UCSD-AML1 (cell line): ENCODE measurements at regions not wholly inside any gene's neighbourhood (a gene's known extent, or its start where the extent isn't known, plus 50 kb on each side); places are given as distances from the start of the nearest gene placed in this dataset.

Experiments used
- DNase-seq: peaks from one replicate; lab custom pipeline; 2025; ENCODE audit not compliant: unreplicated experiment; lab: John Stamatoyannopoulos, UW

GRCh38 chr3:35519936-35520335, 119.4 kb upstream of the ARPP21 start:
- DNase-seq: no peak

GRCh38 chr3:35521196-35521595, 118.1 kb upstream of the ARPP21 start:
- DNase-seq: no peak

DNA sequence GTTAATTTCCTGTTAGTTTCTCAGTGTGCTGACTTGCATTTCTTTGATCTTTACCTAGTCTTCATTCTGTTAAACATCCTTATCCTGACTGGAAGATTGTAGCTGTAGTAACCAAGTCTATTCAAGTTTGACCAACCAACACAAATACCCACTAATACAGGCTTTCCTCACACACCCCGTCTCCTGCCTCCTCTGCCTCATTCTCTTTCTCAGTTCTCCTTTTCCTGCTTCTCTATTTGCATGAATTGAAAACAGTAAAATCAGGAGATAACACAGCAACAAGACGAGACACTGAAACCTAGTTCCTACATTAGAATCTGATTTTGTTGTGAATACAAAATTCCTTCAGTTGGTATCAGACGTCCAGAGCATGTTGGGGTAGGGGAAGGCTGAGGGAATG, 116.9 kb upstream of the ARPP21 start:
- DNase-seq: no peak

DNA sequence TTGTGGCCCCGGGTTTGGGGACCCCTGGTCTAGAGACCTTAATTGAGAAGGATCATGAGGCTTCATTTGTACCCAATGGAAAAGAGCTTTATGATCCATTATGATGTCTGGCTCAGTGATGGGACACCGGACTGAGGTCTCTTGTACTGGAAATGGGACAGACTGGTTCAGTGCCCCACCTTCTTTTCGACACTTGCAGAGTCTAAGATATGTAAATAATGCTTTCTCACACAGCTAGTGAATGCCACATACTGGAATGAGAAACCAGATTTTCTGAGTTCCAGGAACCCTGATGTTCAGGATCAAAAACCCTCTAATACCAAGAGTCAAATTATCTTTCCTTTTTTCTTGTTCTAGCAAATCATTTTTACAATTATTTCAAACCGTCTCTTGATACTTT, 116.3 kb upstream of the ARPP21 start:
- DNase-seq: no peak

DNA sequence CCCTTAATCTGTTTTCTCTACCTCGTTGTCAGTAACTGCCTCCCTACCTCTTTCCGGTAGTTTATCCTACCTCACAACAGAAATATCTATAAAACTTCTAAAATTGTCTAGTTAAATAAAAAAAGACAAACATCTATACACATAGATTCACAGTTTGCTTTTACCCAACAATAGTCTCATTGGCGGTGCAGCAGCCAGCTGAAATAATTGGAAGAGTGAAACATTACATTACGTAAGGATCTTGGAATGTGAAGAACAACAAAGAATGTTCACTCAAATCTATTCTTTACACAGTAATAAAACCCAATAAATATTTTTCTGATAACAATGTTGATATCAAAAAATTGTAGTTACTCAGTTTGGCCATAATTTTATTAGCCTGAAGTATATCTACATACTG, 115.5 kb upstream of the ARPP21 start:
- DNase-seq: no peak

DNA sequence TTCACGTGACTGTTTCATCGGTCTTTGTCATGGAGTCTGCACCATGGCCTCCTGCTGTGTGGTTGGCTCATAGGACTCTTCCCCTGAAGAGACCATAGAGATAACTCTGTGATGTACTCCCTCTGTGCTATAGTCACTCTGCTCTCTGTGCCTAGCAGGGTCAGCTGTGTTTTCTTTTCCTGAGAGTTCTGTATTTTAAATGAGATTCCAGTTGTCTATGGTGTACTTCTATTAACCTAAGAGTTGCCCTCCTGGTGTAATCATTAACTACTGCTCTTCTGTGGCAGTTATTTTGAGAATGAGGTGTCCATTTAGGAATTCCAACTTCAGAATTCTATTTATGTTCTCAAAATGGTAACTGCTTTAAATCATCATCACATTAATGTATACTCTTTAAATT, 114.5 kb upstream of the ARPP21 start:
- DNase-seq: no peak

GRCh38 chr3:35528728-35529127, 110.6 kb upstream of the ARPP21 start:
- DNase-seq: no peak

DNA sequence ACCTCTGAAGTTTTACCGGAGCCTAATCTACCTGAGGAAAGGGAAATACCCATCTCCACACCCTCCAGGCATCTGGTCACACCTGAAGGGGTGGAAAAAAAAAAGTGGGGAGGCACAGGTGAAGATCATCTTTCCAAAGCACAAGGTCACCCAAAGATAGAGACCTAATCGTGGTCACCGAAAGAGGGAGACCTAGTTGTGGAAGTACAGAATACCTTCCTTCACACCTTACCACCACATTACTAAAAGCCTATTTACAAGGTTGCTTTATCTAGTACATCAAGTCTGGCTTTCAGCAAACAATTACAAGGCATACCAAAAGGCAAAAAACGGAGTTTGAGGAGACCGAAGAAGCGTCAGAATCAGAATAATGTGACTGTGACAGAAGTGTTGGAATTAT, 110.0 kb upstream of the ARPP21 start:
- DNase-seq: no peak

- no peak for DNase-seq
These were observed 102.1 kb upstream of the ARPP21 start for GRCh38 chr3:35537265-35537664.

- no peak for DNase-seq
These were observed 94.3 kb upstream of the ARPP21 start for GRCh38 chr3:35544976-35545375.

GRCh38 chr3:35549690-35550089, 89.6 kb upstream of the ARPP21 start:
- DNase-seq: no peak

GRCh38 chr3:35562141-35562540, 77.2 kb upstream of the ARPP21 start:
- DNase-seq: no peak

- DNase-seq: no peak
These were observed 74.3 kb upstream of the ARPP21 start for GRCh38 chr3:35565048-35565447.
